Right lobe of liver (tissue), 6 donors: ENCODE measurements at regions not wholly inside any gene's neighbourhood (a gene's known extent, or its start where the extent isn't known, plus 50 kb on each side); places are given as distances from the start of the nearest gene placed in this dataset.

Experiments
- ATAC-seq, 4 donors: fragments of 200-7000 bp; cut with Tn5 transposase; one replicate each; pipeline ENCODE4 v1.9.1; 2020; ENCODE audit warnings: mild to moderate bottlenecking in 4 of 4, moderate library complexity in 4 of 4
- DNase-seq, 3 donors: peaks; one replicate each; pipeline ENCODE4 v3.0.0-alpha.2; 2020
- H3K27ac ChIP-seq, 3 donors: fragments of 200-600 bp; one replicate each; pipeline ENCODE4 v1.8.0; 2022
- H3K27me3 ChIP-seq, 2 donors: fragments of 200-600 bp; one replicate each; pipeline ENCODE4 v1.8.0; 2022
- H3K36me3 ChIP-seq, 4 donors: fragments of 200-600 bp; sonication (generic) in 1 of 4; one replicate each; pipeline versions ENCODE4 v1.5.1 to v1.8.0; 2017 to 2022; ENCODE audit warnings: control low read depth in 1 of 4
- H3K4me1 ChIP-seq, 4 donors: fragments of 200-600 bp; sonication (generic) in 1 of 4; one replicate each; pipeline versions ENCODE4 v1.5.1 to v1.8.0; 2017 to 2022; ENCODE audit warnings: control low read depth in 1 of 4
- H3K4me3 ChIP-seq, 3 donors: fragments of 200-600 bp; one replicate each; pipeline ENCODE4 v1.8.0; 2022
- H3K9me3 ChIP-seq, 4 donors: fragments of 200-600 bp; sonication (generic) in 1 of 4; one replicate each; pipeline versions ENCODE4 v1.5.1 to v1.8.0; 2017 to 2022; ENCODE audit warnings: control low read depth in 1 of 4
- POLR2A ChIP-seq: fragments of 450-650 bp; IDR thresholded peaks from one replicate; pipeline ENCODE4 v1.6.1; 2017; ENCODE audit warnings: antibody characterized with exemption, mild to moderate bottlenecking
- whole genome bisulfite sequencing: methylation state at CpG from one replicate; pipeline ENCODE4 v1.1.6; 2018; ENCODE audit warnings: low coverage, low lambda C conversion rate; ENCODE audit not compliant: insufficient coverage; ENCODE audit errors: missing lambda C conversion rate; 5-methylcytosine and 5-hydroxymethylcytosine counted together
- intact Hi-C, 2 donors: fragments of 100-400 bp; cut with DNase I; formaldehyde crosslinking; loops; one replicate each; pipeline versions ENCODE4 v1.11.2 to v1.14.1; 2022
- TF ChIP-seq, protein P1 (sequence below), 4 donors: fragments of 200-600 bp in 3 of 4; fragments of 450-650 bp in 1 of 4; IDR thresholded peaks; one replicate each; pipeline versions ENCODE4 v1.5.1 to v1.8.0; 2016 to 2022; ENCODE audit warnings: antibody characterized with exemption in 4 of 4, mild to moderate bottlenecking in 2 of 4
- donor health status: DM: no; HTN: yes; CAD: no.
- donor health status: DM: no; HTN: no; CAD: no.
- donor health status: DM: no; HTN: no; CAD: no.
- donor health status: DM: no; HTN: yes; CAD: no.
- donor health status: DM: no; HTN: yes; CAD: no.

DNA sequence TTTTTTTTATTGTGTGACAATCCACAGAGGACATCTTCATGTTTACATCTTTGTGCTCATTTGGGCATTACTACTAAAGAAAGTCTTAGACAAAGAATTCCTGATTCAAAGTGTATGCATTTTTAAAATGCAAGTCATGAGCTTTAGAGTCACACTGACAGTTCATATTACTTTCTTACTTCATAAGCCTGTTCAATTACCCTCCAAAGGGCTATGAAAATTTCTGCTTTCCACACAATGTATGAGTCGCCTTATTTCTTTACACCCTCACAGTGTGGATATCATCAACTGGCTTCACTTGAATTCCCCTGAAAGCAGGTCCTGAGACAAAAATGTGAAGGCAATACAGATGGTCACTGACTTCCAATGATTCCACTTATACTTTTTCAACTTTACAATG, 280.4 kb upstream of the PTGER4 start:
- TF ChIP-seq, protein P1, sequence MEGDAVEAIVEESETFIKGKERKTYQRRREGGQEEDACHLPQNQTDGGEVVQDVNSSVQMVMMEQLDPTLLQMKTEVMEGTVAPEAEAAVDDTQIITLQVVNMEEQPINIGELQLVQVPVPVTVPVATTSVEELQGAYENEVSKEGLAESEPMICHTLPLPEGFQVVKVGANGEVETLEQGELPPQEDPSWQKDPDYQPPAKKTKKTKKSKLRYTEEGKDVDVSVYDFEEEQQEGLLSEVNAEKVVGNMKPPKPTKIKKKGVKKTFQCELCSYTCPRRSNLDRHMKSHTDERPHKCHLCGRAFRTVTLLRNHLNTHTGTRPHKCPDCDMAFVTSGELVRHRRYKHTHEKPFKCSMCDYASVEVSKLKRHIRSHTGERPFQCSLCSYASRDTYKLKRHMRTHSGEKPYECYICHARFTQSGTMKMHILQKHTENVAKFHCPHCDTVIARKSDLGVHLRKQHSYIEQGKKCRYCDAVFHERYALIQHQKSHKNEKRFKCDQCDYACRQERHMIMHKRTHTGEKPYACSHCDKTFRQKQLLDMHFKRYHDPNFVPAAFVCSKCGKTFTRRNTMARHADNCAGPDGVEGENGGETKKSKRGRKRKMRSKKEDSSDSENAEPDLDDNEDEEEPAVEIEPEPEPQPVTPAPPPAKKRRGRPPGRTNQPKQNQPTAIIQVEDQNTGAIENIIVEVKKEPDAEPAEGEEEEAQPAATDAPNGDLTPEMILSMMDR (IDR thresholded peaks at IDR 0.05), result no peak
- TF ChIP-seq POLR2A, result no peak
- WGBS, result 53% methylated on average over 1 of the region's 1 CpG
- intact Hi-C loops, result no loop called here
- H3K4me3 ChIP-seq, result no peak overlapping the region
- ATAC-seq (no peak), DNase-seq (no peak)
- H3K36me3 ChIP-seq, result no peaks in the 10 kb centered on the region
- no peaks in the 10 kb centered on the region for H3K27me3 ChIP-seq
- H3K4me1 ChIP-seq, result no peaks in the 10 kb centered on the region
- no peaks in the 10 kb centered on the region for H3K9me3 ChIP-seq
- no peak overlapping the region for H3K27ac ChIP-seq

DNA sequence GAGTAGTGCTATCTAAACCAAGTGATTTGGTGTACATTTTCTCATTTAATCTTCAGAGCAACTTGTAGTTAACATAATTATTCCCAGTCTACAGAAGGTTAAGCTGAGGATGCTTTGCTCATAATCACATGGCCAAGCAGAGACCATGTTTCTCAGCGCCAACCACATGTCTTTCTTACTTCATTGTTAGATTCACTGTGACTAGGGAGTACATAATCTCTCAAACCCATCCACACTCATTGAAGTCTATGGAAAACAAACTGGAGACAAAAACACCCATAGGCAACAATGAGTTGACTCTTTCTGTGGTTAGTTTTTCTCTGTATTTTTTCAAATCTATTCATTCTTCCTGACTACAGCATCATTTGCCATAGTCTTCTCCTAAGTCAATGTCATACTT, 281.7 kb upstream of the PTGER4 start:
- Histone ChIP-seq H3K36me3 (no peaks in the 10 kb centered on the region), H3K27ac (no peak overlapping the region), H3K27me3 (no peaks in the 10 kb centered on the region), H3K9me3 (no peaks in the 10 kb centered on the region), H3K4me1 (no peaks in the 10 kb centered on the region), H3K4me3 (no peak overlapping the region)
- TF ChIP-seq, protein P1 (IDR thresholded peaks at IDR 0.05), result no peak
- no peak for TF ChIP-seq POLR2A
- WGBS, result 100% methylated on average over 1 of the region's 1 CpG
- no peak for ATAC-seq
- intact Hi-C loops, result no loop called here
- no peak for DNase-seq

DNA sequence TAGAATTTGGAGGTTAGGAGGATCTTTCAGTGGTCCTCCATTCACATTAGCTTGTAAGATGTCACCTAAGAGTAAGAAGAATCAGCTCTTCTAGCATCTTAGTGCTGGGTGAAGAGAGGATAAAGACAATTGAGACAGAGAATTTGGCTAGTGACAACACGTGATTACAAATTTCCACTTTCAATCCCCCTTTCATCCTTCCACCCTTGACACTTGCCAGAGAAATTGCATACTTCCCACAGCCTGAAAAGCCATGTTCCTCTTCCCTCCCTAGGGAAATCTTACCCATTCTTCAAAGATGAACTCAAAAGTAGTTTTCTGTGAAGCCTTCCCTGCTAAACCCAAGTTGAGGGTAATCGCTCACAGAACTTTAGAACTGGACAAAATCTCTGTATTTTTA, 282.6 kb upstream of the PTGER4 start:
- ATAC-seq (no peak), DNase-seq (no peak)
- no peaks in the 10 kb centered on the region for H3K36me3 ChIP-seq
- H3K9me3 ChIP-seq, result no peaks in the 10 kb centered on the region
- TF ChIP-seq, protein P1 (IDR thresholded peaks at IDR 0.05), result no peak
- TF ChIP-seq POLR2A, result no peak
- H3K4me1 ChIP-seq, result no peaks in the 10 kb centered on the region
- no peak overlapping the region for H3K4me3 ChIP-seq
- H3K27ac ChIP-seq, result no peak overlapping the region
- intact Hi-C loops, result no loop called here
- 42% methylated on average over 2 of the region's 2 CpGs for WGBS
- no peaks in the 10 kb centered on the region for H3K27me3 ChIP-seq

DNA sequence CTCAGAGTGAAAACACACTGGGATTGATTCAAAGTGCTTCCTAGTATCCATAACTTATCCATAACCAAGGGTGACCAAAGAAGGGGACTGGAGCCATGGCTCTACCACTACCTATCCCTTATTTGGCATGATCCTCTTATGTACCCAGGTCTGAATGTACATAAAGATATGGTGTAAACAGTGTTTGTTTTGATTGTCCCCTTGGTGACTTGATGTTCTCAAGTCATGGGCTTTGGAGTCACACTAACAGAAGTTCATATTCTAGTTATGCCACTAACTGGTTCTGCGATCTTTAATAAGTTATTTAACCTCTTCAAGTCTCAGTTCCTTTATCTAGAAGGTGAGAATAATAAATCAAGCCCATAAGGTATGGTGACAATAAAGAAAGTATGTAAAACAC, 283.4 kb upstream of the PTGER4 start:
- H3K4me1 ChIP-seq, result no peaks in the 10 kb centered on the region
- H3K9me3 ChIP-seq, result no peaks in the 10 kb centered on the region
- no peak overlapping the region for H3K27ac ChIP-seq
- no peak for DNase-seq
- 38% methylated on average over 1 of the region's 1 CpG for WGBS
- intact Hi-C loops, result no loop called here
- H3K36me3 ChIP-seq, result no peaks in the 10 kb centered on the region
- no peak overlapping the region for H3K4me3 ChIP-seq
- no peak for ATAC-seq
- no peaks in the 10 kb centered on the region for H3K27me3 ChIP-seq
- TF ChIP-seq, protein P1 (IDR thresholded peaks at IDR 0.05), result no peak
- no peak for TF ChIP-seq POLR2A

DNA sequence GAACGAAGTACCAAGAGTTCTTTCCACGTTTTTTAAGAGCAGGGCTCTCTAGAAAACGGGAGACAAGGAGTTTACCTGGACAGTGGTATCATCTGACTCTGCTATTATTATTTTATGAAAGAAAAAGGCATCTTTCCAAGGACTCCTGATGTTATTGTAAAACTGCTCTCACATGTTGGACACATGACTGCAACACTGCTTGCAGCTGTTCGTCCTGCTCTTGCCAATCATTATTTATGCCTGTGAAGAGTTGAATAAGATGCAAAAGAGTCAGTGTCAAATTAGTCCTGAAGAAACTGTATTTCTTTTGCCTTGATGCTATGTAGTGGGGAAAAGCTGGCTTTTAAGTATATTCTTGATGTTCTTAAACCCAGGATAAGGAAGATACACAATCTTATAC, 284.5 kb upstream of the PTGER4 start:
- WGBS, result 45% methylated on average over 4 of the region's 4 CpGs

More for the DNA sequence above, 284.5 kb upstream of the PTGER4 start:
- TF ChIP-seq POLR2A, result no peak
- TF ChIP-seq, protein P1 (IDR thresholded peaks at IDR 0.05), result no peak
- Histone ChIP-seq H3K4me3 (no peak overlapping the region), H3K4me1 (no peaks in the 10 kb centered on the region), H3K27me3 (no peaks in the 10 kb centered on the region), H3K27ac (no peak overlapping the region), H3K36me3 (no peaks in the 10 kb centered on the region), H3K9me3 (no peaks in the 10 kb centered on the region)
- DNase-seq (no peak), ATAC-seq (no peak)
- intact Hi-C loops, result no loop called here
